A549 (cell line): ENCODE measurements at regions not wholly inside any gene's neighbourhood (a gene's known extent, or its start where the extent isn't known, plus 50 kb on each side); places are given as distances from the start of the nearest gene placed in this dataset.

ENCODE experiments used
- ATAC-seq, 2 experiments: fragments of 200-7000 bp in 1 of 2; fragments of >200 bp in 1 of 2; cut with Nextera tagmentation in 1 of 2; cut with Tn5 transposase in 1 of 2; 3 replicates each; pipeline versions ENCODE4 v1.8.0 to v1.9.1; 2018 to 2020; ENCODE audit warnings: mild to moderate bottlenecking in 1 of 2, moderate library complexity in 1 of 2
- CTCF ChIA-PET: fragments of 300-600 bp; sonication (Branson Sonifier 250); formaldehyde crosslinking; extraction: SDS; loops from one replicate; lab custom pipeline; 2021; ENCODE audit warnings: antibody characterized with exemption, inconsistent platforms; lab: Yijun Ruan, JAX
- POLR2A ChIA-PET: fragments of 350-600 bp; formaldehyde crosslinking; extraction: SDS; loops from one replicate; lab custom pipeline; 2021; ENCODE audit warnings: antibody characterized with exemption, inconsistent platforms; lab: Yijun Ruan, JAX
- DNase-seq, 2 experiments: peaks; one replicate each; pipeline versions ENCODE4 v3.0.0 to v3.0.0-alpha.2; 2011 to 2016; ENCODE audit warnings: low read depth in 1 of 2, low spot score in 1 of 2
- FAIRE-seq: peaks from 2 replicates; lab custom pipeline; 2011; peaks lifted over from hg19 to GRCh38; lab: Jason Lieb, UNC
- H3K27ac ChIP-seq, 2 experiments: fragments of >200 bp; sonication (Bioruptor Twin); formaldehyde crosslinking; 3 replicates each; pipeline ENCODE4 v1.5.1; 2016 to 2017
- H3K4me1 ChIP-seq: fragments of >200 bp; sonication (Bioruptor Twin); formaldehyde crosslinking; 3 replicates; pipeline ENCODE4 v1.6.1; 2016
- H3K4me2 ChIP-seq: fragments of >200 bp; sonication (Bioruptor Twin); formaldehyde crosslinking; 3 replicates; pipeline ENCODE4 v1.6.1; 2016
- H3K4me3 ChIP-seq: fragments of >200 bp; sonication (Bioruptor Twin); formaldehyde crosslinking; 3 replicates; pipeline ENCODE4 v1.5.1; 2016
- H3K9me3 ChIP-seq: fragments of >200 bp; sonication (Bioruptor Twin); formaldehyde crosslinking; 3 replicates; pipeline ENCODE4 v1.6.1; 2016
- ATOH8 ChIP-seq: fragments of 250-450 bp; sonication (Bioruptor Pico); IDR thresholded peaks from 2 replicates; pipeline ENCODE4 v1.5.0; 2020; ENCODE audit warnings: low read depth, mild to moderate bottlenecking, moderate library complexity
- BHLHE40 ChIP-seq: IDR thresholded peaks from 2 replicates; pipeline ENCODE4 v1.6.1; 2012; ENCODE audit warnings: low read depth, low read length, inconsistent platforms
- CBX8 ChIP-seq: fragments of 200-600 bp; sonication (generic); IDR thresholded peaks from 2 replicates; pipeline ENCODE4 v1.6.1; 2016
- CEBPB ChIP-seq, 2 experiments: fragments of >200 bp in 1 of 2; sonication (Bioruptor Twin) in 1 of 2; formaldehyde crosslinking in 1 of 2; IDR thresholded peaks; 2 replicates each; pipeline ENCODE4 v1.6.1; 2012 to 2016
- CTCF ChIP-seq: fragments of >200 bp; sonication (Bioruptor Twin); formaldehyde crosslinking; IDR thresholded peaks from 3 replicates; pipeline ENCODE4 v1.5.1; 2016
- EHMT2 ChIP-seq: fragments of 200-600 bp; sonication (generic); IDR thresholded peaks from 2 replicates; pipeline ENCODE4 v1.6.1; 2016; ENCODE audit warnings: antibody characterized with exemption, low read depth, mild to moderate bottlenecking, moderate library complexity
- EP300 ChIP-seq, 2 experiments: fragments of >200 bp; sonication (Bioruptor Twin); formaldehyde crosslinking; IDR thresholded peaks; 2 replicates in 1 of 2; 3 replicates in 1 of 2; pipeline ENCODE4 v1.6.1; 2016 to 2017
- ESRRA ChIP-seq: fragments of 150-350 bp; IDR thresholded peaks from 2 replicates; pipeline ENCODE4 v1.6.1; 2014; ENCODE audit warnings: mild to moderate bottlenecking, low read length, borderline replicate concordance
- FOSB ChIP-seq: fragments of 250-450 bp; sonication (Bioruptor Pico); IDR thresholded peaks from 2 replicates; pipeline ENCODE4 v1.5.0; 2020; ENCODE audit warnings: mild to moderate bottlenecking, moderate library complexity
- GATA3 ChIP-seq: IDR thresholded peaks from 2 replicates; pipeline ENCODE4 v1.6.1; 2012; ENCODE audit warnings: borderline replicate concordance
- HDAC2 ChIP-seq: fragments of 200-600 bp; sonication (generic); IDR thresholded peaks from 2 replicates; pipeline ENCODE4 v1.6.1; 2016
- HOXA7 ChIP-seq: fragments of 250-450 bp; sonication (Bioruptor Pico); IDR thresholded peaks from 2 replicates; pipeline ENCODE4 v1.5.0; 2020; ENCODE audit warnings: mild to moderate bottlenecking, moderate library complexity
- HOXB5 ChIP-seq: fragments of 250-450 bp; sonication (Bioruptor Pico); IDR thresholded peaks from 2 replicates; pipeline ENCODE4 v1.5.0; 2020; ENCODE audit warnings: mild to moderate bottlenecking, moderate library complexity
- MAZ ChIP-seq: fragments of 150-350 bp; IDR thresholded peaks from 2 replicates; pipeline ENCODE4 v1.6.1; 2014; ENCODE audit warnings: antibody characterized with exemption, low read depth, low read length, borderline replicate concordance
- NFE2L2 ChIP-seq: fragments of 150-350 bp; conservative IDR thresholded peaks from 2 replicates; pipeline ENCODE4 v1.6.1; 2014; ENCODE audit warnings: low read length
- NPAS2 ChIP-seq: fragments of 250-450 bp; sonication (Bioruptor Pico); IDR thresholded peaks from 2 replicates; pipeline ENCODE4 v1.8.0; 2022; ENCODE audit warnings: mild to moderate bottlenecking, moderate library complexity, borderline replicate concordance
- PHF8 ChIP-seq: fragments of 200-600 bp; sonication (generic); IDR thresholded peaks from 2 replicates; pipeline ENCODE4 v1.6.1; 2016; ENCODE audit warnings: low read depth, mild to moderate bottlenecking, antibody characterized with exemption, moderate library complexity, borderline replicate concordance
- RAD21 ChIP-seq, 2 experiments: fragments of >200 bp in 1 of 2; sonication (Bioruptor Twin) in 1 of 2; formaldehyde crosslinking in 1 of 2; IDR thresholded peaks in 1 of 2; conservative IDR thresholded peaks in 1 of 2; 2 replicates in 1 of 2; 3 replicates in 1 of 2; pipeline ENCODE4 v1.6.1; 2012 to 2018; ENCODE audit warnings: inconsistent platforms in 1 of 2
- RARB ChIP-seq: fragments of 250-450 bp; sonication (Bioruptor Pico); IDR thresholded peaks from 2 replicates; pipeline ENCODE4 v1.8.0; 2021; ENCODE audit warnings: mild to moderate bottlenecking, moderate library complexity
- RCOR1 ChIP-seq: fragments of 150-350 bp; IDR thresholded peaks from 2 replicates; pipeline ENCODE4 v1.6.1; 2014; ENCODE audit warnings: antibody characterized with exemption, low read length, low read depth
- RFX5 ChIP-seq: fragments of 450-650 bp; IDR thresholded peaks from 2 replicates; pipeline ENCODE4 v1.7.1; 2014; ENCODE audit warnings: antibody characterized with exemption, mild to moderate bottlenecking, moderate library complexity
- TFCP2L1 ChIP-seq: fragments of 250-450 bp; sonication (Bioruptor Pico); IDR thresholded peaks from 2 replicates; pipeline ENCODE4 v1.5.0; 2021; ENCODE audit warnings: mild to moderate bottlenecking
- ZNF302 ChIP-seq: fragments of 250-450 bp; sonication (Bioruptor Pico); IDR thresholded peaks from 2 replicates; pipeline ENCODE4 v1.9.0; 2021; ENCODE audit warnings: inconsistent platforms, mild to moderate bottlenecking, moderate library complexity
- WGBS: methylation state at CpG from one replicate; pipeline ENCODE4 v1.1.6; 2017; ENCODE audit errors: missing lambda C conversion rate; 5-methylcytosine and 5-hydroxymethylcytosine counted together
- TF ChIP-seq, protein P1 (sequence below): fragments of 250-450 bp; sonication (Bioruptor Pico); IDR thresholded peaks from 2 replicates; pipeline ENCODE4 v1.5.0; 2021; ENCODE audit warnings: mild to moderate bottlenecking, moderate library complexity, borderline replicate concordance
- TF ChIP-seq, protein P2 (sequence below): IDR thresholded peaks from 2 replicates; pipeline ENCODE4 v1.6.1; 2012; ENCODE audit warnings: low read depth, borderline replicate concordance

DNA sequence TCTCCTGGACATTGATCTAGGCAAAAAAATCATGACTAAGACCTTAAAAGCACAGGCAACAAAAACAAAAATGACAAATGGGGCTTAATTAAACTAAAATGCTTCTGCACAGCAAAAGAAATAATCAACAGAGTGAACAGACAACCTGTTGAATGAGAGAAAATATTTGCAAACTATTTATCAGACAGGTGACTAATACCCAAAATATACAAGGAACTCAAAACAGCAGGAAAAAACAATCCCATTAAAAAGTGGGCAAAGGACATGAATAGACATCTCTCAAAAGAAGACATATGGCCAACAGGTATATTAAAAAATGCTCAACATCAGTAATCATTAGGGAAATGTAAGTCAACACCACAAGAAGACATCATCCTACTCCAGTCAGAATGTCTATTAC is 166.8 kb downstream of the MTERF1 start:
- no peak for ATAC-seq
- Histone ChIP-seq H3K4me1 (no peaks in the 10 kb centered on the region), H3K4me3 (no peak overlapping the region), H3K4me2 (no peak overlapping the region), H3K9me3 (no peaks in the 10 kb centered on the region), H3K27ac (no peak overlapping the region)
- ChIA-PET POLR2A (no interaction called here), CTCF (no interaction called here)
- TF ChIP-seq RAD21 (conservative IDR thresholded peaks at IDR 0.05 in 1 of 2, IDR thresholded peaks at IDR 0.05 in 1 of 2) (no peak), TFCP2L1 (no peak), ESRRA (no peak), FOSB (CRISPR knock-in tag) (no peak)
- TF ChIP-seq, protein P1, sequence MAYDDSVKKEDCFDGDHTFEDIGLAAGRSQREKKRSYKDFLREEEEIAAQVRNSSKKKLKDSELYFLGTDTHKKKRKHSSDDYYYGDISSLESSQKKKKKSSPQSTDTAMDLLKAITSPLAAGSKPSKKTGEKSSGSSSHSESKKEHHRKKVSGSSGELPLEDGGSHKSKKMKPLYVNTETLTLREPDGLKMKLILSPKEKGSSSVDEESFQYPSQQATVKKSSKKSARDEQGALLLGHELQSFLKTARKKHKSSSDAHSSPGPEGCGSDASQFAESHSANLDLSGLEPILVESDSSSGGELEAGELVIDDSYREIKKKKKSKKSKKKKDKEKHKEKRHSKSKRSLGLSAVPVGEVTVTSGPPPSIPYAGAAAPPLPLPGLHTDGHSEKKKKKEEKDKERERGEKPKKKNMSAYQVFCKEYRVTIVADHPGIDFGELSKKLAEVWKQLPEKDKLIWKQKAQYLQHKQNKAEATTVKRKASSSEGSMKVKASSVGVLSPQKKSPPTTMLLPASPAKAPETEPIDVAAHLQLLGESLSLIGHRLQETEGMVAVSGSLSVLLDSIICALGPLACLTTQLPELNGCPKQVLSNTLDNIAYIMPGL (CRISPR knock-in tag) = no peak
- TF ChIP-seq, protein P2, sequence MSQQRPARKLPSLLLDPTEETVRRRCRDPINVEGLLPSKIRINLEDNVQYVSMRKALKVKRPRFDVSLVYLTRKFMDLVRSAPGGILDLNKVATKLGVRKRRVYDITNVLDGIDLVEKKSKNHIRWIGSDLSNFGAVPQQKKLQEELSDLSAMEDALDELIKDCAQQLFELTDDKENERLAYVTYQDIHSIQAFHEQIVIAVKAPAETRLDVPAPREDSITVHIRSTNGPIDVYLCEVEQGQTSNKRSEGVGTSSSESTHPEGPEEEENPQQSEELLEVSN = no peak
- no peak for FAIRE-seq
- no peak for DNase-seq

DNA sequence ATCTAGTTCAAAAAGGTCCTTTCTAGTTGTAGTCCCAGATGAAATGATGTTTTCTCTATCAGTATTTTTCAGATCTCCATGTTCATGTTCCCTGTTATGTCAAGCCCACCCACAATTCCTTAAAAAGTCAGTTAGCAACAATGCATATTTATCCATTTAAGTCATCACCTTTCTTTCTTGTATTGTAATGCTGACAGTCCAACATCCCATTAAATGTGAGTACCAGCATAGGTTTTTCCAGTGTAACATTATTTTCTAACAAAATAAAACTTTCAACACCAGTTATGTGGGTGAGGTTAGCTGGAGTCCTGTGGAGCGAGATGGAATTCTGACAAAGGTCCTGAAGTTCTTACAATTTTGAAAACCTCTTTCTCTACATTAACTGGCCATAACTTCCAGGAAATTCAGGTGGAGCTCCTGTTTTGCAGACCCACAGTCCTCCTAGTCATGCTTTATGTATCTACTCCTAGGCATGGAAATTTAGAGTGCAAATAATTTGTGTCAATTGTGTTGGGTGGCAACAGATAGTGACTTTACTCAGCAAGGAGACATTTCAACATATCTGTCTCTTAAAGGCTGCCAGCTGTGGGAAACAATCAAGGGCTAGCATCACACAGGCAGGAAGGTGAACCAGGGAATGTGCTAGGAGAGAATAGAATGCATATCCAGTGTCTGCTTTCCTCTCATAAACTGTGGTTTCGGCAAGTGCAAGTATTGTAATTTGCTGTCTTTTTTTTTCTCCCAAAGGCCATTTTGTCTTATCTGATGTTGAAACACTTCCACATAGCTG is 162.6 kb downstream of the MTERF1 start:
- CTCF ChIA-PET = interaction anchor here (0.6 kb wide), 1 partner anchor 628 kb away, joined by 4 read pairs; no protein-coding TSS in a partner anchor
- TF ChIP-seq RCOR1 (no peak), NFE2L2 (no peak), RFX5 (no peak), RARB (no peak), NPAS2 (CRISPR knock-in tag) (no peak), ZNF302 (CRISPR knock-in tag) (no peak), HOXB5 (no peak), HOXA7 (no peak), BHLHE40 (no peak), EHMT2 (no peak), CBX8 (no peak), CTCF (no peak), CEBPB (IDR thresholded peaks at IDR 0.05) (no peak), MAZ (no peak), GATA3 (no peak), ATOH8 (no peak), HDAC2 (no peak), EP300 (IDR thresholded peaks at IDR 0.05) (no peak), PHF8 (no peak)
- Histone ChIP-seq H3K4me1 (no peaks in the 10 kb centered on the region), H3K9me3 (no peaks in the 10 kb centered on the region), H3K4me3 (no peak overlapping the region), H3K27ac (no peak overlapping the region), H3K4me2 (no peak overlapping the region)
- DNase-seq (no peak), ATAC-seq (no peak), FAIRE-seq (no peak)
- POLR2A ChIA-PET = no interaction called here
- 24% methylated on average over 2 of the region's 2 CpGs for WGBS
